ENCODE measurements at regions not wholly inside any gene's neighbourhood (a gene's known extent, or its start where the extent isn't known, plus 50 kb on each side); places are given as distances from the start of the nearest gene placed in this dataset.

- no peak for TF ChIP-seq CTCF (IDR thresholded peaks at IDR 0.05; ENCODE audit: low read depth, low read length, missing control alignments)
- no peak overlapping the region for H3K4me3 ChIP-seq (ENCODE audit: low read depth, low read length)
- DNase-seq (ENCODE audit: low read depth) = no peak
Measured at GRCh38 chr3:153673853-153674252, 447.3 kb upstream of the ARHGEF26 start.

GRCh38 chr3:153679714-153680113 is 441.5 kb upstream of the ARHGEF26 start:
- no peak for TF ChIP-seq CTCF (IDR thresholded peaks at IDR 0.05; ENCODE audit: low read depth, low read length, missing control alignments)
- no peak for DNase-seq (ENCODE audit: low read depth)
- no peak overlapping the region for H3K4me3 ChIP-seq (ENCODE audit: low read depth, low read length)

- TF ChIP-seq CTCF (IDR thresholded peaks at IDR 0.05; ENCODE audit: low read depth, low read length, missing control alignments) = no peak
- DNase-seq (ENCODE audit: low read depth) = no peak
Measured at GRCh38 chr3:153680526-153680925, 440.7 kb upstream of the ARHGEF26 start.

GRCh38 chr3:153681057-153681456 is 440.1 kb upstream of the ARHGEF26 start:
- no peak for DNase-seq (ENCODE audit: low read depth)
- TF ChIP-seq CTCF (IDR thresholded peaks at IDR 0.05; ENCODE audit: low read depth, low read length, missing control alignments) = no peak
- H3K4me3 ChIP-seq (ENCODE audit: low read depth, low read length) = no peak overlapping the region

More at GRCh38 chr3:153680526-153680925, 440.7 kb upstream of the ARHGEF26 start:
- H3K4me3 ChIP-seq (ENCODE audit: low read depth, low read length) = no peak overlapping the region

- TF ChIP-seq CTCF (IDR thresholded peaks at IDR 0.05; ENCODE audit: low read depth, low read length, missing control alignments) = no peak
- no peak for DNase-seq (ENCODE audit: low read depth)
- no peak overlapping the region for H3K4me3 ChIP-seq (ENCODE audit: low read depth, low read length)
Measured at GRCh38 chr3:153688301-153689120, 432.7 kb upstream of the ARHGEF26 start.

GRCh38 chr3:153693207-153693606 is 428.0 kb upstream of the ARHGEF26 start:
- TF ChIP-seq CTCF (IDR thresholded peaks at IDR 0.05; ENCODE audit: low read depth, low read length, missing control alignments) = no peak
- H3K4me3 ChIP-seq (ENCODE audit: low read depth, low read length) = no peak overlapping the region
- no peak for DNase-seq (ENCODE audit: low read depth)

GRCh38 chr3:153702106-153702505 is 419.1 kb upstream of the ARHGEF26 start:
- no peak for TF ChIP-seq CTCF (IDR thresholded peaks at IDR 0.05; ENCODE audit: low read depth, low read length, missing control alignments)
- no peak for DNase-seq (ENCODE audit: low read depth)
- no peak overlapping the region for H3K4me3 ChIP-seq (ENCODE audit: low read depth, low read length)
